ENCODE measurements at regions not wholly inside any gene's neighbourhood (a gene's known extent, or its start where the extent isn't known, plus 50 kb on each side); places are given as distances from the start of the nearest gene placed in this dataset.
"Not testable (repeated sequence)": the region's sequence is repeated elsewhere in the genome, so short reads cannot be mapped to it uniquely, and the experiment has no call there.

DNA sequence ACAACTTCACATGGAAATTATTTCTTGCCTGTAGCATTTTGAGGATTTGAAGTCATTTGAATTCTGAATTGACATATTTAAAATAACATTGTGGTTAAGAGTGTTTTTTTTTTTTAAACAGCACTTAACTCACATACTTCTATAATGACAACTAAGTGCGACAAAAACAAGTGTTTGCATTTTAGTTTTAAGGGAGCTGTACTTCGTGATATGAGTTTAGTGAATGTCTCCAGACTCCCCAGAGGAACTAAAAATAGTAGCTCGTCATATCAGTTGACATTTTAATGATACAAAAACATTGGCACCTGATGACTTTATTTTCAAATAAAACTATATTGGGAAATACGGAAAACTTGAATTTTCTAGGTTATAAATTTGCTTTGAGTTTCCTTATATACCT, 389.6 kb upstream of the MON1B start:
- DNase-seq (ENCODE audit: low read depth, low spot score), result no peak

DNA sequence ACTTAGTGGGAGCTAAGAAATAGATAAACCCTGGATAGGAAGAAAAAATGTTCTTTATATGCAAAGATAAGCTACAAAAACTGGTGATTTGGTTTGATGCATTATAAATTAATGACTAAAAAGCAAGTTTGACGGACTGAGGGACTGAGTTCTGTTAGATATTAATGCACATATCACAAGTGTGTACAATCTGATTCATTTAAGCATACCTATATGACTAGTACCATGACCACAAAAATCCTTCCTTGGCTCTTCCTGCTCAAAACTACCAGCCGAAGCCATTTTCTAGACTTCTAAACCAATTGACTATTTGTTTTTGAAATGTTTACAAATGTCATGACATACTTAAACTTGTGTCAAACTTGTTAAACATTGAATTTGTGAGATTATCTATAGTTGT, 374.5 kb upstream of the MON1B start:
- no peak for DNase-seq (ENCODE audit: low read depth, low spot score)

DNA sequence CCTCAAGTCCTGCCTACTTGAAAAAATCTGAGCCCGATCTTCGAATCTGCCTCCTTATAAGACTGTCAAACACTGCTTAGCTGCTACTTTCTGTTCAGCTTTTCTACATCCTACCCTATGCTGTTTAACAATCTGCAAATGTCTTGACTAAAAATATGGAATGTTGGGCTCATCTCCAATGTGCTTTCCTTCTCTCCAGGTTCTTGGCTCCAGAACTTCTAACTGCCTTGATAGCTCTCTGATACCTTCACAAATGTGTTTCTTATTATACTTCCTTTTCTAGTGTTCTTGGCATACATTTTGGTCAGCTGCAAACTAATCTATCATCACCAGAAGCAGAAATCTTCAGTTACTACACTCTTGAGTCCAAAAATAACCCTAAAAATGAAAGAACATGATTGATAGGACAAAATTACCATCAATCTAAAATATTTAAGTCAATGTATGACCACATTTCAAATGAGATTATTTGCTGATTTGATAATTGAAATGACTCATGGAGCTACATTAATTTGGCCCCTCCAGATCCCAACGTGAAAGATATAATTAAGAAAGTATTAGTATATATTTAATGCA, 372.3 kb upstream of the MON1B start:
- DNase-seq (ENCODE audit: low read depth, low spot score), result no peak

DNA sequence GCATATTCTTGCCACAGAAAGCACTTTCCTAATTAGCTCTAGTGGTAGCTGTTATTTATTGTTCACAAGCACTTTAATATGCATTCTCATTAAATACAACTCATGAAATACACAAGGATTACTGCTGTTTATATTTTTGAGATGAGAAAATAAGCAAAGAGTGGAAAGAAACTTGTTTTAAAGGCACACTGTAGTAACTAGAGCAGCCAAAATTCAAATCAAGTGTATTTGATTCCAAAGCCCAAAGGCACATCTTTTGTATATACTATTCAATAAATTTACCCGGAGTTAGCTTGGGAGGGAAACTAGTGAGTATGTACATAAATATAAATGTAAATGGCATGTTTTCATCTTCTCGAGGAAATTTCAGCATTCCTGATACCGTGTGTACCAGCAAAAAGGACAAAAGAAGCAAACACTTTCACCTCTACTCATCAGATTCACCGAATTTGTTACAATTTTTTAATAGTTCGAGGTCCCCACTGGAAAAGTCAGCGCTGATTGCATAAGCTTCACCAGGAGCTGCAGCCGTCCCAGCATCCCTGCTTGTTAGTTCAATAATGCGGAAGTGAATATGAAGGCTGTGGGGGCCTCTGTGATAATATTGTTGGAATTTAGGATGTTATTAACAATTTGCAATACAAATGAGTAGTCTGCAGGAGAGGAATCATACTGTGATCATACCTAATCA, 371.6 kb upstream of the MON1B start:
- DNase-seq (ENCODE audit: low read depth, low spot score), result no peak

DNA sequence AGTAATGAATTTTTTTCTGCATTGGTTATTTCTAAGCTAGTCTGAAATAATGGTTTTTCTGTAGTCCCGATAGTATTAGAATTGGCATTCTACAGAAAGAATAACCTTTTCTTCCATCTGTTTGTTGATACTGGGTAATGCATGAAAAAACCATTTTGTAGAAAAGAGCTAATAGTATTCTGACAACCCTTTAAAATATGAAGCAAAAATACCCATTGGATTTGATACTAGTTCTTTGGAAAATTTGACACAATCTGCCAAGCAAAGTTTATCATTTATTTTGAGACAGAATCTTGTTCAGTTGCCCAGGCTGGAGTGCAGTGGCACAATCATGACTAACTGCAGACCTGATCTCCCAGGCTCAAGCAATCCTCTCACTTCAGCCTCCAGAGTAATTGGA, 366.8 kb upstream of the MON1B start:
- DNase-seq (ENCODE audit: low read depth, low spot score), result no peak

DNA sequence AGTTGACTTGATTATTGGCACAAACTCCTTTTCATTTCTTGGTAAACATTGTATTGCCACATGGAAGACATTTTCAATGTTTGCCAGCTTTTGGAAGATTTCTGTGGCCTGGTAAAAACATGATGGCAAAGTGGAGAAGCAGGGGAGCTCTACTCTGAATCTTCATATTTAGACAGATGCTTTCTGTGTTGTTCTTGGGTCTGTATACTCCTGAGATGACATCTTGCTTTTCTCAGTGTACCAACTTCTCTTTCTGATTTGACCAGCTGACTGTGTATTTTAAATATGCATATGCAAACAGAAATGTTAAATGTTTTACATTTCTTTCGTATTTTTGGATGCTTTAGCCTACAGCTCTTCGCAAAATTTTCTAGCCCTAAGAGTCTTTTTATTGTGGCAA, 366.2 kb upstream of the MON1B start:
- no peak for DNase-seq (ENCODE audit: low read depth, low spot score)

DNA sequence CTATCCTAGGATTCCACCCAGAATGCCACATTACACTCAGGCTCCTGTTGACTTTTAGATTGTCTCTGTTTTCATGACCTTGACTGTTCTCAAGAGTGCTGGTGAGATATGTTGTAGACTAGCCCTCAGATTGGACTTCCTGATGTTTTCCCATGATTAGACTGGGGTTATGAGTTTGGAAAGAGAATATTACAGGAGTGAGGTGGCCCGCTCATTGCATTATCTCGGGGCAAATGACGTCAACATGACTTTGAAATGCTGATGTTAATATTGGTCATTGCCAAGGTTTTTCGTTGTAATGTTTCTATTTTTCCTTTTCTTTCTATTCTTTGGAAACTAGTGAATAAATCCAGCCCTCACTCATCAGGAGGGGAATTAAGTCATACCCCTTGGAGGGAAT, 355.7 kb upstream of the MON1B start:
- DNase-seq (ENCODE audit: low read depth, low spot score), result no peak

DNA sequence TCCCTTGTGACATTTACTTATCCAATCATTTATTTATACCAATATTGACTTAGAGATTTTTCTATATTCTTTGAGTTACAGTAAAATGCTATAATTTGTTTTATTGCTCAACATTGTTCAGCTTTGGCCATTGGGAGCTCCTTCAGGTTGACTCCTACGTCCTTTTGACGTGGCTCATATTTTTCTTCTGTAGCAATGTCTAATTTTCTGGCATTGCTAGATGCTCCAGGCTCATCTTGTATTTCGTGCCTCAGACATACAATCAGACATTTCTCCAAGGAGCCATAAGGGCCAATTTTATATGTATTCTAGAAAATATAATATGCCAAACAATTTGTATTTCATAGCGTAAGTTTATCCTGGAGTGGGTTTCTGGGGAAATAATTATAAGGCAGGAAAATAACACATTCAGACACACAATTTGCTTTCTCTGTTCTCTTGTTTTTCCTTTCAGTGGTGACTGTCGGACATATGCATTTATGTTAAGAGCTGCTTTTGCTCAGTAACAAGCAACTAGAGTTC, 355.1 kb upstream of the MON1B start:
- no peak for DNase-seq (ENCODE audit: low read depth, low spot score)

DNA sequence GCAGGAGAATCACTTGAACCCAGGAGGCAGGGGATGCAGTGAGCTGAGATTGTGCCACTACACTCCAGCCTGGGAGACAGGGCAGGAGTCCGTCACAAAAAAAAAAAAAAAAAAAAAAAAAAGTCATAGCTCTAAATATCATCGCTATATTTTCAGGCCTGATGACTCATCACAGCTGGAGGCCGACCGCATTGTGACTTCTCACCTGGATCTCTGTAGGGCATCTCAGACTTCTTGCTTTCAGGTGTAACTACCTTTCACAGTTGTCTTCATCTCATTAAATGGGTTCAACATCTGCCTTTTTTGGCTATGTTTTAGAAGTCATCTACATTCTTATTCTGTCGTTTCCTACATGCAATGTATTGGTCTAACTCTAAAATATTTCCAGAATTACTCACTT, 353.1 kb upstream of the MON1B start:
- no peak for DNase-seq (ENCODE audit: low read depth, low spot score)

DNA sequence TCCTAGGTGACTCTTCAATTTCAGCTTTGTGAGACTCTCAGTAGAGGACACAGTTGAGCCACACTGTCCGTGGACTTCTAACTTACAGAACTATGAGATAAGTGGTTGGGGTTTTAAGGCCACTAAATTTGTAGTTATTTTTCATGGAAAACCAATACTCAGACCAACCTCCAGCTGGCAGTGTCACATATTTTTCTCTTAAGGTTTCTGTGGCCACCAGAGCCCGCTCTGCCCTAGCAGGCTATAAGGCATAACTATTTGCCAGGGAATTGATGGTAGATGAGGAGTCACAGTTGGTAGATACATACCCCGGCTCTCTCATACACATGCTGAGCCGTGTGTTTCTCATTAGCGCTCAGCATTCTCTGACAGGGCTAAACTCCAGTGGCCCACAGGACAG, 336.8 kb upstream of the MON1B start:
- DNase-seq (ENCODE audit: low read depth, low spot score), result no peak

DNA sequence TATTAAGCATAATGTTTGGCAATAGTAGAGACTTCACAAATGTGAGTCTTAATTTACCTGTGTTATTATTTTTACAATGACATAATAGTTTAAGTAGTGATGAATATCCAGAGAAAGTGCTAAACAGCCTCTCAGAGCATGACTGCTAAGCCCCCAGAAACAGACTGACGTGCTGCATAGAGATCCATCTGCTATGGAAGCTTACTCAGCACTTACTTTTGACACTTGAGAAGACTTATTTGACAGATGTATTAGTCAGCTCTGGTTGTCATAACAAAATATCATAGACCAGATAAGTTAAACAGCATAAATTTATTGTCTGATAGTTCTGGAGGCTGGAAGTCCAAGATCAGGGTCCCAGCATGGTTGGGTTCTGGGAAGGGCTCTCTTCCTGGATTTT, 334.9 kb upstream of the MON1B start:
- no peak for DNase-seq (ENCODE audit: low read depth, low spot score)

DNA sequence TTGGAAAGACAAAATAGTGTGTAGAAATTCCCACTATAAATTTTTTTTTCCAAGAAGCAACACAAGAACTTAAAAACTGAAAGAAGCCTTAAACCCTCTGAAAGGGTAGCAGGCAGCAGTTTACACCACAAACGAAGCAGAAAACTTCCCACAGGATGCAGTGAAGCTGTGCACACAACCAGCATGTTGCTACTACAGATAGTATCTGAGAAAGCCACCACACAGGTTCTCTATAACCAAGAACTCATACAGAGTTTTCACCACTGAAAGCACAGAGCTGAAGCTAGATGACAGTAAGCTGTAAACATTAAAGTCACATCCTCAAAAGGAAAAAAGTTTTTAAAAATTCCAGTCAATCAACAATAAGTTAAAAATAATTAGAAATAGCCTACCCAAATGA, 333.6 kb upstream of the MON1B start:
- no peak for DNase-seq (ENCODE audit: low read depth, low spot score)

DNA sequence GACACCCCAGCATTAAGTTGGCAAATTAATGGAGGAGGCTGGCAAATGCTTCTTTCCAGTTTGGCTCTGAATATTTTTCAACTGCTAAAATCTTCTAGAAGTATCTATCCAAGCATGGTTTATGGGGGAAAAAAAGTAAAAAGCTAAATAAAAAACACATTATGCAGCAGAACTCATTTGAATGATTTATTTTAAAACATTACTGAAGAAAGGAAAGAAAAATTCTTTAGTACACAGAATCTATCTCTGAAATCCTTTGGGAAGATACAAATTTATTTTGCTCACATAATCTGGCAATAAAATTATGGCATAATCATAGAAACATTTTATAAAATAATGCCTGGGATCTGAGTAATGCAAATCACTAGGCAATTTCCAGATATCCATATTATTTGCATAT, 328.1 kb upstream of the MON1B start:
- DNase-seq (ENCODE audit: low read depth, low spot score), result no peak

DNA sequence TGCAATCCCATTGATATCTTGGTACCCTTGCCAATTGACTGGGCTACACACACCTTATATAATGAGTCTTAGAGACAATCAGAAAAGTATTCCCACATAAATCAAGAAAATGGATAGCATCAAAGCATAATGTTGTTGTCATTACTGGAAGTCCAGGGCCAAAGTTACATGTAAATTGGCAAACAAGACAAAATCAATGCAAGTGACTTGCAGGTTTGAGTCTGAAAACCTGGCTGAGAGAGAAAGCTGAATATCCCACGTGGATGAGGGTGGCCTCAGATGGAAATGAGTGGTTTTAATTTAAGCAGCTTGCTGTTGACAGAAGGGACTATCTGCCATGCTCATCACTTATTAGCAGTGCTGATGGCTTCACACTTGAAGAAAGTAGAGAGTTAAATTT, 324.0 kb upstream of the MON1B start:
- no peak for DNase-seq (ENCODE audit: low read depth, low spot score)

DNA sequence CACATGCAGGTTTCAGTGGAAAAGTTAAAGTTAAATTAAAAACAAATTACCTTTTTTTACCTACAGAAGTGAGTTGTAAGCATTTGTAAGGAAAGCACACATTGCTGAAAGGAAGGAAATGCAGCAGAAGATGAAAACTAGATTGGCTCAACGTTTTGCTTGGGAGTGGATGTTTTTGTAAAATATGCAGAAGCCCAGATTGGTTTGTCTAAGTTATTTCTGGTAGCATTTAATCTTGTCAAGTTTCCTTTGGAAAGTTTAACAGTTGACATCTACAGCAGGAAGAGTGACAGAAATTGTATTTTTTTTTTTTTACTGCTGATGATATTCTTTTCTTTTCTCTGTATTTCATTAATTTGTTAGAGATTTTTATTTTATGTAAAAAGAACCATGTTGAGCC, 315.1 kb upstream of the MON1B start:
- DNase-seq (ENCODE audit: low read depth, low spot score), result no peak

DNA sequence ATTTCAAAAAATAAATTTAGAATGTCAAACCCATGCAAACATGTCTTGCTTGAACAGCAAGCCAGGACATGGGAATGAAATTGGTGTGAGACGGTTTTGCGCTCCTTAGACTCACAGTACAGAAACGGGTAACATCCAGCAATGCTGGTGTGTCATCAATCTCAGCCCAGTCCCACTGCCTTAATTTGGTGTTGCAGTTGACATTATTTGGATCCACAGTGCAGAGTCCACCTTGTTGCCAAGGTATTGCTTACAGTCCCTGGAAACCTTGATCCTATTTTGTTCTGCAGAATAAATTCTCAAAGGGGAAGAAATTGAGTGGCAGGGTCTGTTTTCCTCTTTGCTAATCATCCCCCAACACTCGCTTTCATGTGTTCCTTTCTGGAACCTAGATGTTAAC, 311.6 kb upstream of the MON1B start:
- DNase-seq (ENCODE audit: low read depth, low spot score), result no peak

DNA sequence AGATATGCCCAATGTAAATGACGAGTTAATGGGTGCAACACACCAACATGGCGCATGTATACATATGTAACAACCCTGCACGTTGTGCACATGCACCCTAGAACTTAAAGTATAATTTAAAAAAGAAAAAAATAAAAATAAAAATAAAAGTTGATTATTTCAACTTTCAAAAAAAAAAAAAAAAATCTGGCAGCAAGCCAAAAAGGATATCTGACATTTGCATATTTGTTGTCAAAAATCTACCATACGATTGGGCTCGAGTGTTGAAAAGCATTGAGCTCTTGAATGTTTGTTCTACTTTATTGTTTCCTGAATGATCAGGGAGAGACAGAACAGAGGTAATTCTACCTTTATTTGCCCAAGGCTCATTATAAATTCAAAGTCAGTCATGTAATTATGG, 310.5 kb upstream of the MON1B start:
- DNase-seq (ENCODE audit: low read depth, low spot score), result not testable (repeated sequence)

DNA sequence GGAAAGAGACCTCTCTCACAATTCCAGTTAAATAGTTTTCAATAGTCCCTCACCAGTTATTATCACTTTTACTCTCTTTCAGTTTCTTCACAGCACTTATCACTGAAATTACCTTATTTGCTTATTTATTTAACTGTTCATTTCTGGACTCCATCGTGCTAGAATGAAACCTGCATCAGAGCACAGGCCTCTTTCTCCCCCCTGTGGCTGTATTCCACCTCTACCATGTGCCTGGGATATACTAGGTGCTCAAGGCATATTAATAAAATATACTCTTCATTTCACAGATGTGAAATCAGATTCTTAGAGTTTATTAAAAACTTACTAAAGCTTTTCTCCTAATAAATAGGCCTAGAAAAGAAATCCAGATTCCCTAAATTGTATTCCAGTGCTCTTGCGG, 308.9 kb upstream of the MON1B start:
- DNase-seq (ENCODE audit: low read depth, low spot score), result no peak

DNA sequence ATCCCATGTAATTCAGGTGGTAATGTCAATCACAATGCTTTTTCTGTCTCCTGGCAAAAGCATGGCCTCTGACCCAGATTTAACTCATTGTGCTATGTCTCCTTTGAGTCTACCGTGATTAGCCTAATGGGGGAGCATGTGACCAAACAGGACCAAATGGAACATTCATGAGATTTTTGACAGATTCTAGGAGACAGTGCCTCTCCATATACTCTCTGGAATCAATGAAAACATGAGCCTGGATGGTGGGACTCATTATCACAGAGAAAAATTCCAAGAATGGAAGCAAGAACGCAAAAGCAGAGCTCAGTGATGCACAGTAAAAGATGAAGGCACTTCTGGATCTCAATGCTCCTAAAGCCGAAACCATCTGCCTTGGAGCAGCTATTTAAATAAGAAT, 307.9 kb upstream of the MON1B start:
- no peak for DNase-seq (ENCODE audit: low read depth, low spot score)

DNA sequence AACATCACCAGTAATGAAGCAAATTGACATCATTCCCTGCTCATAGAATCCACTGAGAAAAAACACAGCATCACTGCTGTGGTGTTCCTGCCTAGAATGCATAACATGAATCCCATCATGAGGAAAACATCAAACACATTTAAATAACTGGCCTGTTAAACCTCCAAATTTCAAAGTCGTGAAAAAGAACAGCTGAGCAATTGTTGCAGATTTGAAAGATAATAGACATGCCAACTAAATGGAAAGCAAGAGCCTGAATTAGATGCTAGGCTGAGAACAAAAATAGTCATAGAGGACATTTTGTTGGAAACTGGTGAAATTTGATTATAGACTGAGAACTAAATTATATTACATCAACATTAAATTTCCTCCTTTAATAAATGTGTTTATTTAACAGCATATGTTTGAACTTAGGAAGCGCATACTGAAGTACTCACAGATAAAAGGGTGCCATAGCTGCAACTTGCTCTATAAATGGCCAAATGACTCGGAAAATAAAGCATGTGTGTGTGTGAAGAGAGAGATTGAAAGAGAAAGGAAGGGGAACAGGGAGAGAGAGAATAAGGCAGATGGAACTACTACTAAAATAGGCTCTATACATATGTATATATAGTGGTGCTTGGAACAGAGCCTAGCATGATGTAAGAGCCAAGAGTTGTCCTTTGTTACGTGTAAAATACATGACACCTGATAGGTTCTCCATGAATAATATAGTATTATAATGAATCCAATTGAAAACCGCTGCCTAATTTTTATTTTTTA, 305.0 kb upstream of the MON1B start:
- DNase-seq (ENCODE audit: low read depth, low spot score), result no peak

DNA sequence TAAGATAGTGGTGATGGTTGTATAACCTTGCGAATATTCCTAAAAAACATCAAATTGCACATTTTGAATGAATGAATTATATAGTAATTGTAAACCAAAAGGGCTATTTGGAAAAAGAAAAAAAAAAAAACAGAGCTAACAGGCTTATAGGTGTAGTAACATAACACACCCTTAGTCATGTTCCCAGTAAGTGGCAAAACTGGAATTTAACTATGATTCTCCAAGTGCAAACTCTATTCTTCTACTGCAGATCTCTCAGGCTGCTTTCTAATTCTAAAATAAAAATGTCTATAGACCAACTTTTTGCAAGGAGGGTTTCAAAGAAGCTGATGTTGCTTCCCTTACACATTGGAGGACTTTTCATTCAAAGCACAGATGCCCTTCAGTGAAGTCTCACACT, 293.2 kb upstream of the MON1B start:
- no peak for DNase-seq (ENCODE audit: low read depth, low spot score)

DNA sequence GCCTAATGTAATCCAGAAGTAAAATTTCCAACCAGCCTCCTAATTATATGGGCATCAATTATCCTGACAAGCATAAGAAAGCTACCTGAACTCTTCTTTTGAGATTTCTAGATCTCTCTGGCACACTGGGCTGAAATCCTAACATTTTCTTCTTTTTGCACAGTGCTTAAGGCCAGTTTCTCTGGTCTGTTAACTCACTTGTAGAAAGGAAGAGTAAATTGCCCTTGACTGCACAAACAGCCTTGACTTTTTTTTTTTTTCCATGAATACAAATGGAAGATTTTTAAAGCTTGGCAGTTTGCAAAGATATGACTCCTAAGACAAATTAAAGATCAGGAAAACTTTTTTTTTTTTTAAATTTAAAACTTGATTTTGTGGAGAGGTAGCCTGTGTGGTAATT, 291.2 kb upstream of the MON1B start:
- no peak for DNase-seq (ENCODE audit: low read depth, low spot score)

Data from ELF-1 (cell line).